ENCODE measurements at regions not wholly inside any gene's neighbourhood (a gene's known extent, or its start where the extent isn't known, plus 50 kb on each side); places are given as distances from the start of the nearest gene placed in this dataset.

DNA sequence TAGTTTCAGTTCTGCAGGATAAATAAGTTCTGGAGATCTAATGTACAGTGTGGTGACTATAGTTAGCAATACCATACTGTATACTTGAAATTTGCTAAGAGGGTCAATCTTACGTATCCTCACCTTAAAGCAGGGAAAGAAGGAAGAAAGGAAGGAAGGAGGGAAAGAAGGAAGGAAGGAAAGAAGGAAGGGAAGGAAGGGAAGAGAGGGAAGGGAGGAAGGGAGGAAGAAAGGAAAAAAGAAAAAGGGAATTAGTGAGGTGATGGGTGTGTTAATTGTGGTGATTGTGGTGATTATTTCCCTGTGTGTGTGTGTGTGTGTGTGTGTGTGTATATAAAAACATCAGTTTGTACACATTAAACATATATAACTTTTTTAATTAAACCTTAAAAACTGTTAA is 242.6 kb upstream of the MSX2 start:
- H3K36me3 ChIP-seq = no peaks in the 10 kb centered on the region
- no peak overlapping the region for H3K4me3 ChIP-seq (ENCODE audit: low read depth, low read length)
- TF ChIP-seq, protein P1, sequence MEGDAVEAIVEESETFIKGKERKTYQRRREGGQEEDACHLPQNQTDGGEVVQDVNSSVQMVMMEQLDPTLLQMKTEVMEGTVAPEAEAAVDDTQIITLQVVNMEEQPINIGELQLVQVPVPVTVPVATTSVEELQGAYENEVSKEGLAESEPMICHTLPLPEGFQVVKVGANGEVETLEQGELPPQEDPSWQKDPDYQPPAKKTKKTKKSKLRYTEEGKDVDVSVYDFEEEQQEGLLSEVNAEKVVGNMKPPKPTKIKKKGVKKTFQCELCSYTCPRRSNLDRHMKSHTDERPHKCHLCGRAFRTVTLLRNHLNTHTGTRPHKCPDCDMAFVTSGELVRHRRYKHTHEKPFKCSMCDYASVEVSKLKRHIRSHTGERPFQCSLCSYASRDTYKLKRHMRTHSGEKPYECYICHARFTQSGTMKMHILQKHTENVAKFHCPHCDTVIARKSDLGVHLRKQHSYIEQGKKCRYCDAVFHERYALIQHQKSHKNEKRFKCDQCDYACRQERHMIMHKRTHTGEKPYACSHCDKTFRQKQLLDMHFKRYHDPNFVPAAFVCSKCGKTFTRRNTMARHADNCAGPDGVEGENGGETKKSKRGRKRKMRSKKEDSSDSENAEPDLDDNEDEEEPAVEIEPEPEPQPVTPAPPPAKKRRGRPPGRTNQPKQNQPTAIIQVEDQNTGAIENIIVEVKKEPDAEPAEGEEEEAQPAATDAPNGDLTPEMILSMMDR (IDR thresholded peaks at IDR 0.05; ENCODE audit: low read depth, low read length) = no peak
- H3K27me3 ChIP-seq (ENCODE audit: insufficient read depth, low read depth, severe bottlenecking) = peaks cover 40% of the 10 kb centered on the region
- no peak overlapping the region for H3K27ac ChIP-seq
- DNase-seq = no peak
- H3K9me3 ChIP-seq (ENCODE audit: severe bottlenecking) = no peaks in the 10 kb centered on the region

DNA sequence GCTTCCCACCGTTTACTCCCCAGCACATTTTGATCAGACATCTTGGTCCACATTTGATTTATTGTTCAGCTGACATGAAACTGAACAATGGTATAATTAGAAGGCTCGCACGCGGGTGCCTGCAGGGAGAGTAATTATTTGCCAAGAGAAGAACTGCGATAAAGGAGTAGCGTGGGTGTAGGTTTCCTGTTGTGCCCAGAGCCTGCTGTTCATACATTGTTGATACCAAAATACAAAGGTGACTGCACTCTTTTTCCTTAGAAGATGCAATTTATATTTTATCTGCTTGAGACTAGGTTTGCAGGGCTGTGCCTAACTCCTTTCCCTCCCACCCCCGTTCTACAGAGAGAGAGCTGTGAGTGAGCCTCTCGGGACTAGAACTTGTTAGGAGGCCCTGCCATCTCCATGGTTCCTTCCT is 241.8 kb upstream of the MSX2 start:
- Histone ChIP-seq H3K27me3 (ENCODE audit: insufficient read depth, low read depth, severe bottlenecking) (peaks cover 48% of the 10 kb centered on the region), H3K36me3 (no peaks in the 10 kb centered on the region), H3K9me3 (ENCODE audit: severe bottlenecking) (no peaks in the 10 kb centered on the region), H3K4me3 (ENCODE audit: low read depth, low read length) (no peak overlapping the region), H3K27ac (no peak overlapping the region)
- TF ChIP-seq, protein P1 (IDR thresholded peaks at IDR 0.05; ENCODE audit: low read depth, low read length) = no peak
- no peak for DNase-seq

DNA sequence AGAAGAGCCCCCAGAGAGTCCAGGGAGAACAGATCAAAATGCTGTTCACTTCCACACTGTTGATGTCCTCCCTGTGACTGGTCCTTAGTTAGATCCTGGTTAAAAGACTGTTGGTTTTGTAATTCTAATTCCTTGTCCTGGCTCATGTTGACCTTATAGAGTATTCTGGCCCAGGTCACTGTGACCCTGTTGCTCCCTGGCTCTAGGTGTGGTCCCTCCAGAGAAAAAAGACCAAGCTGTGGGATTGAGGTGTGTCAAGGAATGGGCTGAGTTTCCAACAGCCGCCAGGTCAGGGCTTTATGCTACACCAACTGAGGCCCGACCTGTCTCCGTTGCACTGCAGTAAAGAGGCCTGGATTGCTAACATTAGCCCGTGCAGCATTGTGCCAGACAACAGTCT is 241.0 kb upstream of the MSX2 start:
- Histone ChIP-seq H3K9me3 (ENCODE audit: severe bottlenecking) (no peaks in the 10 kb centered on the region), H3K27ac (no peak overlapping the region), H3K27me3 (ENCODE audit: insufficient read depth, low read depth, severe bottlenecking) (peaks cover 49% of the 10 kb centered on the region), H3K36me3 (no peaks in the 10 kb centered on the region), H3K4me3 (ENCODE audit: low read depth, low read length) (no peak overlapping the region)
- TF ChIP-seq, protein P1 (IDR thresholded peaks at IDR 0.05; ENCODE audit: low read depth, low read length) = no peak
- no peak for DNase-seq

DNA sequence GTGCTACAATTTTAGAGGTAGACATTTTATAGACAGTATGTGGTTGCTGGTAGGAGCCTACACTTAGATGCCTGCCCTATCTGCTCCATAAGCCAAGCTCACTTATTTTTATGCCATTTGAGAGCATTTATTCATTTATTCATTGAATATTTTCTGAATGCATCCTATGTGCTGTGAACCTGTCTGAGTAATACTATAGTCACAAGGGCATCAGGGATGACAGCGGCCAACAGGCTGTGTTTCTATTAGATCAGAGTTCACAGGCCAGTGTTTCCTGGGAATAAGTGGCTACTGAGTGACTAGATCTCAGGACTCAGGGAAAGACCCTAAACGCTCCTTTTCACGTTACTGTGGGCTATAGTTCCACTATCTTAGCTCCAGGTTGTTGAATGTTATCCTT is 235.2 kb upstream of the MSX2 start:
- TF ChIP-seq, protein P1 (IDR thresholded peaks at IDR 0.05; ENCODE audit: low read depth, low read length) = no peak
- H3K4me3 ChIP-seq (ENCODE audit: low read depth, low read length) = no peak overlapping the region
- peaks cover 76% of the 10 kb centered on the region for H3K27me3 ChIP-seq (ENCODE audit: insufficient read depth, low read depth, severe bottlenecking)
- no peaks in the 10 kb centered on the region for H3K9me3 ChIP-seq (ENCODE audit: severe bottlenecking)
- H3K27ac ChIP-seq = no peak overlapping the region
- no peak for DNase-seq
- no peaks in the 10 kb centered on the region for H3K36me3 ChIP-seq

DNA sequence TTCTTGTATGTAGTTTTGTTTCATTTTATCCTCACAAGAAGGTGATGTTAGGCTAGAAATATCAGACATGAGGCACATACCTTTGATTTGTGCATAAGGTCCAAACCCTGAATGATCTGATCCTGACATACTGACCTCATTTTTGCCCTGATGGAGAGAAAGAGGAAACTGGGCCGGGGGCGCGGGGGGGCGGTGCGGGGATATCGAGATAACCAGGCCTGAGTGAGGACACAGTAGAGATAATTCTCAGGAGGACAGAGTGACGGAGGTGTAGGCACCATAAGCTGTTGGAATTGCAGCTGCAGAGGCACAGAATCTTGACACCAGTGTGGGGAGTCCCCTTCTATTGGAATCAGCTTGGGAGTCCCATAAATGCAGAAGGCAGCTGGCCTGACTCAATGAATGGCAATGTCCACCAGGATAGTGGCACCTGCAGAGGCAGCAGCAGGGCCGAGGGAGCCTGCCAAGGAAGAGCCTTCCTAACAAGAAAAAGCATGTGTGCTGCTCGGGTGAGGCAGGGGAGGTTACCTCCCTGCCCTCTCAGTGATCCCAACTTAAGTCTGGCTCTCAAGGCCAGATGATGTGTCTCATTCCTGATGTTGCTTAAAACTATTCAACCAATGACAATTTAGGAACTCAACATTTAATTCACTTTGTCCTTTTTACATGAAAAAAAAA is 234.3 kb upstream of the MSX2 start:
- no peaks in the 10 kb centered on the region for H3K36me3 ChIP-seq
- H3K27ac ChIP-seq = no peak overlapping the region
- H3K9me3 ChIP-seq (ENCODE audit: severe bottlenecking) = no peaks in the 10 kb centered on the region
- no peak for DNase-seq
- no peak overlapping the region for H3K4me3 ChIP-seq (ENCODE audit: low read depth, low read length)
- TF ChIP-seq, protein P1 (IDR thresholded peaks at IDR 0.05; ENCODE audit: low read depth, low read length) = no peak
- peaks cover 78% of the 10 kb centered on the region for H3K27me3 ChIP-seq (ENCODE audit: insufficient read depth, low read depth, severe bottlenecking)

DNA sequence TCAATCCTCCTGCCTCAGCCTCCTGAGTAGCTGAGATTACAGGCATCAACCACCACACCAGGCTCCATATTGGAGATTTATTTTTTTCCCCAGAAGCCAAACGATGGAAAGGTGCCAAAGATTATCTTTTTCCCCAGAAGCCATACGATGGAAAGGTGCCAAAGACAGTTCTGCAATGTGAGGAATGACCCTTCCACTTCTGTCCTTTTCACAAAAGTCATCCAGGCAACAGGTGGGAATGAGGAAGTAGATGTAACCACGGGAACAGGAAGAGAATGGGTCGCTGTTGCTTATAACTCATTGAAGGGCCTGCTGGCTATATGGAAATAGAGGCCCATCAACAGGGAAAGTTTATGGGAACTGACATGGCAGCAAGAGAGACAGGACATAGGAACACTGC is 233.7 kb upstream of the MSX2 start:
- no peaks in the 10 kb centered on the region for H3K9me3 ChIP-seq (ENCODE audit: severe bottlenecking)
- H3K27ac ChIP-seq = no peak overlapping the region
- H3K27me3 ChIP-seq (ENCODE audit: insufficient read depth, low read depth, severe bottlenecking) = peaks cover 77% of the 10 kb centered on the region
- TF ChIP-seq, protein P1 (IDR thresholded peaks at IDR 0.05; ENCODE audit: low read depth, low read length) = no peak
- H3K4me3 ChIP-seq (ENCODE audit: low read depth, low read length) = no peak overlapping the region
- no peaks in the 10 kb centered on the region for H3K36me3 ChIP-seq
- DNase-seq = no peak
